Coronary artery (tissue), 2 donors: ENCODE measurements at regions not wholly inside any gene's neighbourhood (a gene's known extent, or its start where the extent isn't known, plus 50 kb on each side); places are given as distances from the start of the nearest gene placed in this dataset.
"Not testable (repeated sequence)": the region's sequence is repeated elsewhere in the genome, so short reads cannot be mapped to it uniquely, and the experiment has no call there.

Experiments used
- DNase-seq: peaks from one replicate; pipeline ENCODE4 v3.0.0-alpha.2; 2017; ENCODE audit warnings: low spot score
- H3K27ac ChIP-seq, 2 donors: fragments of 200-600 bp; sonication (generic); one replicate each; pipeline ENCODE4 v1.5.1; 2016 to 2019
- H3K4me3 ChIP-seq: fragments of 200-600 bp; sonication (generic); 2 replicates; pipeline ENCODE4 v1.5.1; 2016; ENCODE audit warnings: mild to moderate bottlenecking, moderate library complexity
- CTCF ChIP-seq: fragments of 200-600 bp; sonication (generic); IDR thresholded peaks from one replicate; pipeline ENCODE4 v1.5.1; 2019; ENCODE audit warnings: antibody characterized with exemption

DNA sequence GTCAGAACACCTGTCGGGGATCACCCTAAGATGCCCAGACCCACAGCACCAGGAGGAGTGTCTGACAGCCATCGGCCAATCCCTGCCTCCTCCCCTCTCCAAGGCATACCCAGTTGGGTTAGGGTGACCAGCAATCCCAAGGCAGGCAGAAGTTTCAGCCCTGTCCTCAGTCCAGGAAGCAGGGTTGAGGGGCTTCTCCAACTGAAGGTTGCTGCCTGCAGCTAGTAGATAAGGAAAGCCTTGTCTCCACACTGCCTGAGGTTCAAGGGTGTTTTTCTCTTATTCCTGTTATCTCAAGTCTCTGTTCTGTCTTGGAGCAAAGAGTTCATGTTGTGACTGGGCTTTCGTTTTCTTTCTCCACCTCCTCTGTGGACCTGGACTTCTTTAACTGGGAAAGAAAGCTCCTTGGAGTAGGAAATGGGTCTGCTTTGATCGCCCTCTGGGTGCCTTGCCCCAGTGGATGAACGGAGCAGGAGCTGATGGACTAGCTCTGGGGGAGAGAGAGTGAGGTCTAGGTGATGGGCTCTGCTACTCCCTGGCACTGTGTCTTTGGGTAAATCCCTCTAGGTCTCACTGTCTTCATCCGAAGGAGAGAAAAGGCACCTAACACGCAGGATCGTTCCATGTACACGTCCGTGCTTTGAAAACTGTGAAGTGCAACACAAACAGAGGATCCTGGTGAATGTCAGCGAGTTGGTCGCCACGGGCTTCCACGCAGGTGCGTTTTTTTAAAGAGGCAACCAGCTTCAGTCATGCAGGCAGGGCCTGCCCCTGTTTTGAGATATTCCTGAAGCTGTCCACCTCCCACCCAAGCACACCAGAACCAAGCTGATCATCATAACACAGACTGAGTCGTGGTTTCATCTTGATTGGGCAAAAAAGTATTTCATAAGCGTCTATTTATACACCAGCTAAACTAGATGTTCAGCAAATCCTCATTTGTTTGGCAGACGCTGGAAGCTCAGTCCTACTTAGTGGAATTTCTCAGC is 52.5 kb upstream of the FOXN3 start:
- no peak for DNase-seq
- Histone ChIP-seq H3K27ac (peak overlapping the region in 1 of 2 donors; percentile 3), H3K4me3 (no peak overlapping the region)

DNA sequence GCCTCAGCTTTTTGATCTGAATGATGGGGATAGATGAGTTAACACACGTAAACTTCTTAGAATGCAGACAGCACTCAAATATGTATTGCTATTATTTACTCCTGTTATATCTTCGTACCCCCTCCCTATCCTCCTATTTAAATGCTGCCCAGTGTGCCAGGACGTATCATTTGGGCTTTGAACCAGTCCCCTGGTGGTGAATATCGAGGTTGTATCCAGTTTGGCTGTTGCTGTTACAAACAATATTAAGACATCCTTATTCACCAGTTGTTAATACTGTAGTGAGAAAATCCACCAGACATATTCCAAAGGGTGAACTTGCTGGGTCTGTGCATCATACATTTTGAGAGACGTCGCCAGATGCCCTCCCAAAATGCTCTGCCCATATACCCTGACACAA is 51.5 kb upstream of the FOXN3 start:
- no peak overlapping the region for H3K27ac ChIP-seq
- no peak overlapping the region for H3K4me3 ChIP-seq
- TF ChIP-seq CTCF, result no peak
- DNase-seq, result no peak

More for the DNA sequence above, 52.5 kb upstream of the FOXN3 start:
- TF ChIP-seq CTCF, result no peak

GRCh38 chr14:89468030-89468429 is 51.0 kb upstream of the FOXN3 start:
- not testable (repeated sequence) for DNase-seq, H3K27ac ChIP-seq, H3K4me3 ChIP-seq

DNA sequence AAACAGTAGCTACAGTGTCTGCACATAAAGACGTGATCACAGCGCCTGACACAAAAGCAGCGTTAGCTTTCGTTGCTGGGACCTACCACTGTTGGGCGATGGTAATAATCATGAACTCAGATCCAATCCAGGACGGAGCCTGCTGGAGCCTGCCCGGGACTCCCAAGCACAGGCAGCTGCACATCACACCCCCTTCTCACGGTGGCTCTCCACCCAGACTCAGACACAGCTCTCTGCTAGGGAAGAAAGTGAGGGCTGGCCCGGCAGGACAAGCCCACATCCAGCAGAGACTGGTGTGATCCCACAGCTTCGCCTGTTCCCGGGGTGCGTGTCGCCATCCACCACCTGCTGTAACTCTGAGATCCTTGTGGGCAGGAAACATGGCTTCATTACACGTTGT is 49.9 kb upstream of the FOXN3 start:
- no peak for TF ChIP-seq CTCF
- H3K27ac ChIP-seq, result peak overlapping the region in 1 of 2 donors; percentile 53
- H3K4me3 ChIP-seq, result peak overlapping the region; percentile 32
- DNase-seq, result no peak
